Tibial artery (tissue), 4 donors: ENCODE measurements at regions not wholly inside any gene's neighbourhood (a gene's known extent, or its start where the extent isn't known, plus 50 kb on each side); places are given as distances from the start of the nearest gene placed in this dataset.

Experiments used
- DNase-seq, 2 donors: peaks; one replicate each; pipeline ENCODE4 v3.0.0-alpha.2; 2019
- H3K27ac ChIP-seq, 2 donors: fragments of 200-600 bp; sonication (generic) in 1 of 2; 1 replicate in 1 of 2; 2 replicates in 1 of 2; pipeline ENCODE4 v1.5.1; 2018 to 2019; ENCODE audit warnings: mild to moderate bottlenecking in 1 of 2
- H3K27me3 ChIP-seq, 2 donors: fragments of 200-600 bp; sonication (generic) in 1 of 2; one replicate each; pipeline versions ENCODE4 v1.5.1 to v1.6.0; 2016 to 2019
- H3K36me3 ChIP-seq, 3 donors: fragments of 200-600 bp; sonication (generic) in 2 of 3; one replicate each; pipeline ENCODE4 v1.5.1; 2016 to 2019; ENCODE audit warnings: mild to moderate bottlenecking in 2 of 3
- H3K4me1 ChIP-seq, 4 donors: fragments of 200-600 bp; sonication (generic) in 2 of 4; 1 replicate in 3 of 4; 2 replicates in 1 of 4; pipeline ENCODE4 v1.5.1; 2016 to 2019
- H3K4me3 ChIP-seq, 2 donors: fragments of 200-600 bp; sonication (generic) in 1 of 2; 1 replicate in 1 of 2; 2 replicates in 1 of 2; pipeline ENCODE4 v1.5.1; 2018 to 2019; ENCODE audit warnings: mild to moderate bottlenecking in 2 of 2
- H3K9me3 ChIP-seq, 3 donors: fragments of 200-600 bp; sonication (generic) in 1 of 3; one replicate each; pipeline ENCODE4 v1.5.1; 2016 to 2019
- CTCF ChIP-seq, 2 experiments: fragments of 200-600 bp in 1 of 2; fragments of 450-650 bp in 1 of 2; IDR thresholded peaks; one replicate each; pipeline ENCODE4 v1.5.1; 2017 to 2019; ENCODE audit warnings: antibody characterized with exemption in 2 of 2, mild to moderate bottlenecking in 1 of 2, moderate library complexity in 1 of 2
- intact Hi-C: fragments of 100-400 bp; cut with DNase I; formaldehyde crosslinking; loops from one replicate; pipeline ENCODE4 v1.15.0; 2023; ENCODE audit warnings: low total_unique reads

- TF ChIP-seq CTCF (IDR thresholded peaks at IDR 0.05): no peak
- no peak for DNase-seq
- Histone ChIP-seq H3K4me3 (no peak overlapping the region), H3K4me1 (peaks cover 0 to 7% (median 0%) of the 10 kb centered on the region in 4 donors), H3K27me3 (no peaks in the 10 kb centered on the region), H3K9me3 (no peaks in the 10 kb centered on the region), H3K36me3 (no peaks in the 10 kb centered on the region), H3K27ac (no peak overlapping the region)
- intact Hi-C loops: no loop called here
These were observed 161.8 kb upstream of the KLF7 start for GRCh38 chr2:207327513-207327912.

- Histone ChIP-seq H3K27ac (no peak overlapping the region), H3K4me3 (no peak overlapping the region), H3K27me3 (no peaks in the 10 kb centered on the region), H3K4me1 (peaks cover 0 to 9% (median 0%) of the 10 kb centered on the region in 4 donors), H3K36me3 (no peaks in the 10 kb centered on the region), H3K9me3 (no peaks in the 10 kb centered on the region)
- DNase-seq: no peak
- TF ChIP-seq CTCF (IDR thresholded peaks at IDR 0.05): no peak
- intact Hi-C loops: no loop called here
These were observed 163.2 kb upstream of the KLF7 start for GRCh38 chr2:207328944-207329386.

GRCh38 chr2:207330912-207331311, 165.2 kb upstream of the KLF7 start:
- intact Hi-C loops: no loop called here
- peak in 1 of 2 donors; percentile 42 for DNase-seq

GRCh38 chr2:207331674-207332073, 165.9 kb upstream of the KLF7 start:
- Histone ChIP-seq H3K4me3 (no peak overlapping the region), H3K27me3 (no peaks in the 10 kb centered on the region), H3K4me1 (peaks cover 0 to 26% (median 8%) of the 10 kb centered on the region in 4 donors), H3K36me3 (no peaks in the 10 kb centered on the region), H3K27ac (no peak overlapping the region), H3K9me3 (no peaks in the 10 kb centered on the region)
- DNase-seq: no peak
- intact Hi-C loops: no loop called here
- TF ChIP-seq CTCF (IDR thresholded peaks at IDR 0.05): no peak

More at GRCh38 chr2:207330912-207331311, 165.2 kb upstream of the KLF7 start:
- Histone ChIP-seq H3K4me1 (peaks cover 0 to 26% (median 8%) of the 10 kb centered on the region in 4 donors), H3K4me3 (no peak overlapping the region), H3K9me3 (no peaks in the 10 kb centered on the region), H3K27ac (no peak overlapping the region), H3K36me3 (no peaks in the 10 kb centered on the region), H3K27me3 (no peaks in the 10 kb centered on the region)
- no peak for TF ChIP-seq CTCF (IDR thresholded peaks at IDR 0.05)

GRCh38 chr2:207332480-207333212, 166.9 kb upstream of the KLF7 start:
- Histone ChIP-seq H3K4me3 (no peak overlapping the region), H3K27me3 (no peaks in the 10 kb centered on the region), H3K36me3 (no peaks in the 10 kb centered on the region), H3K9me3 (no peaks in the 10 kb centered on the region), H3K4me1 (peaks cover 0 to 26% (median 8%) of the 10 kb centered on the region in 4 donors), H3K27ac (no peak overlapping the region)
- intact Hi-C loops: no loop called here
- DNase-seq: no peak
- TF ChIP-seq CTCF (IDR thresholded peaks at IDR 0.05): no peak
